NCI-H748 (cell line): ENCODE measurements at regions not wholly inside any gene's neighbourhood (a gene's known extent, or its start where the extent isn't known, plus 50 kb on each side); places are given as distances from the start of the nearest gene placed in this dataset.

ENCODE experiments used
- DNase-seq: peaks from one replicate; lab custom pipeline; 2025; ENCODE audit not compliant: unreplicated experiment; lab: John Stamatoyannopoulos, UW

DNA sequence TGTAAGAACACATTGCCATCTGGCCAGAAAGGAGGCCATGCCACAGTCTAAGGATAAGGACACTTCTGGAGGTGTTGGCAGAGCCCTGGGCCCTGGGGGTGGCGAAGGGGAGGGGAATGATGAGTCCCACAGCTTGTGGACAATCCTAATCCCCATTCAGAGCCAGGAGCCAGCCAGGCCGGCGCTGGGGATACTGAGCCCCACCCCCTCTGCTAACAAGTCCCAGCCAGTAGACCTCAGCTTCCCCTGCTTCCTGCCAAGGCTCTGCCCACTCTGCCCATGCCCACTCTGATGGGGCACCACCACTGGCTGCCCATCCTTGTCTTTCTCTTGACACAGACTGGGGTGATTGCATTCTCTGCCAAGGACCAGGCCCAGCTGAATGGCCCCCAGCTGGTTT is 71.9 kb downstream of the NAV1 start:
- no peak for DNase-seq

DNA sequence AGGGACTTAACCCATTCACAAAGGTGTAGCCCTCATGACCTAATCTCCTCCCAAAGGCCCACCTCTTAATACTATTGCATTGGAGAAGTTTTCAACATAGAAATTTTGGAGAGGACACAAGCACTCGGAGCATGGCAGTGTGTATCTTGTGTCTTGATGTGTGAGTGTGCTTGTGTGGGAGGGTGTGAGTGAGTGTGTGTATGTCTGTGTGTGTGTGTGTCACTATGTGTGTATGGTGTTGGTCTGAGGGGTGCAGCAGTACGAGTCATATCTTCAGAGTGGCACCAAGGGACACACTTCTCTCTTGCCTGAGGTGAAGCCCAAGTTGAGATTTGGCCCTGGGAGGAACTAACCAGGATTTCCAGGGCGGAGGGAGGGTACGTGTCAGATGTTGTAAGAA is 73.7 kb downstream of the NAV1 start:
- DNase-seq = no peak

DNA sequence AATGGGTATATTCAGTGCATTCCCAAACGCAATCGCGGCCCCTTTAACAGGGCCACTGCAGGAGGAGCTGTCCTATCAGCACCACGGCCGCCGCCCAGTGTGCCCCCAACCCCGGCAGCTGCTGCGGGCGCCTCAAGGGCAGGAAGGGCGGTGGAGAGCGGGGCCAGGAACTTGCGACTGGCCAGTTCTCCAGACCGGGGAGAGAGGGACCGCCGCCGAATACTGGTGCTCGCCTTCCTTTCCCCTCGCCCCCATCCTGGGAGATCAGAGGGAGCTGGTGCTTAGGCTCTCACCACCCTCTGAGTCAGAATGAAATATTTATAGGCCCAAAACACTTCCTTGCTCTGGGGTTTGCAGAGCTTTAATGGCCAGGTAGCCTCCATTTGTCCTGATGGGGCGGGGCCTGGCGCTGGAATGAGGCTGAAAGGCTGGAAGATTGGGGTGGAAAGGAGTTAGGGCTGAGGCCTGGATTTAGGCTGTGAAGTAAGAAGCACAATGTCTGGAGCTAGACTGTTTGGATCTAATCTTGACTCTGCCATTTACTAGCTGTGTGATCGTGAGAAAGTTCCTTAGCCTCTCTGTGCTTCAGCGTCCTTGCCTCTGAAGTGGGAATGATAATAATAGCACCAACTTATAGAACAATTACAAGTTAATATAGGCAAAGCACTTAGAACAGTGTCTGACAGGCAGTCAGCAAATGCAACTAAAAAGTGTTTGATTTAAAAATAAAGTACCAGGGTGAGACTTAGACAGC is 75.5 kb downstream of the NAV1 start:
- no peak for DNase-seq

DNA sequence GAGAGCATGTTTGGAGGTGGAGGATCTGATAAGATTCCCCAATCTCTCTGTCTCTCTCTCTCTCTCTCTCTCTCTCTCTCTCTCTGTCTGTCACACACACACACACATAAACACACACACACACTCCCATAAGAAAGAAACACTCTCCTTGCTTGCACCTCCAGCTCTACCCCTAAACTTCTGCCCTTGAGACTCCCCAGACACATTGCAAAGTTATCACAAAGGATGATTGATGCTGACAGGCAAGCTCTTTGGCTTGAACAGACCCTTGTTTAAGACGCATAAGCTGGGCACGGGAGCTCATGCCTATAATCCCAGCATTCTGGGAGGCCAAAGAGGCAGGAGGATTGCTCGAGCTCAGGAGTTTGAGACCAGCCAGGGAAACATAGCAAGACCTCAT is 78.2 kb downstream of the NAV1 start:
- no peak for DNase-seq

DNA sequence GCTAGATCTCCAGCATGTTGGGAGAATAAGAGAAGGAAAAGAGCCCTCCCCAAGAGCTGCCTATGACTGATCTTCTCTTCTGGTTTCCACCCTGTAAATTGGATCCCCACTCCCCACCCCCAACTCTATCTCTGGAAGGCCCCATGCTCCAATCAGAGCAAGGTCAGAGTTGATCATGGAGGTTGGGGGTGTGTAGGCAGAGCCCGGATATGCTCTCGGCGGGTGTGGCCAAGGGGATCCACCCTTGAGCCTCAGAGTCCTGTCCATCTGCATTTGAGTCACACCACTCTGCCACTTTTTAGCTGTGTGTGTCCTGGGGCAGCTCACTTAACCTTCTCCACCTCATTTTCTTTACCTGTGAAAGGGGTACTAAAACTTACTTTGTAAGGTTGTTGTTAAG is 79.5 kb downstream of the NAV1 start:
- DNase-seq = no peak

DNA sequence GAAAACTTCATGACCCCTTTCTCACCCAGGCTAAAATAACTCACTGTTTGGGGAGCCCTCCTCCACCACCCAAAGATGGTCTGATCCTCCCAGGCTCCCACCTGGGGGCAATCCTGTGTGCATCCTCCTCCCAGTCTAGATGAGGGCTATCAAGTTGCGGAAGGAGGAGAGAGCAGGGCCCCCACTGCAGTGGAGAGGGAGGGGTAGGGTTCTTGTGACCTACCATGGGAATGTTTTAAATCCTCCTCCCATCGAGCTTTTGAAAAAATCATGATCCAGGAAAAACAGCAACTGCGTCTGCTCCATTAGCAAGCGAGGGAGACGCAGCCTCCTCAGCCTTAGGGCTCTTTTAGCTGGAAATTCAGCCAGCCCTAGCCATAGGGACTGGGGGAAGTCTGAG is 80.0 kb downstream of the NAV1 start:
- DNase-seq = no peak

DNA sequence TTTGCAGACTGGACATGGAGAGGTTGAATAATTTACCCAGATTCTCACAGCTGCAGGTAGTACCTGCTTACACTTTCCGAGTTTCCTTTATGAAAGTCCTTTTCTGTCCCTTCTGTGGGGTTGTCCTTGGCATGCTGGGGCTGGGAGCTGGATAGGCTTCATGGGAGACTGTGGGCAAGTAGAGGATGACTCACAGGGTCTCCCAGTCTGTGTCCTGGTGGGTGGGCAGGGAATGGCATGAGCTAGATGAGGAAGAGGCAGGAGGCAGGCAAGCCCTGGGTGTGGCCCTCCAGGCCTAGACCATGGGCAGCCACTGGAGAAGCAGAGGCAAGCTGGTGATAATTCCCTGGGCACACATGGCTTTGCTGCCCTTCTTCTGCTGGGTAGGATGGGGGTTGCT is 80.6 kb downstream of the NAV1 start:
- no peak for DNase-seq

DNA sequence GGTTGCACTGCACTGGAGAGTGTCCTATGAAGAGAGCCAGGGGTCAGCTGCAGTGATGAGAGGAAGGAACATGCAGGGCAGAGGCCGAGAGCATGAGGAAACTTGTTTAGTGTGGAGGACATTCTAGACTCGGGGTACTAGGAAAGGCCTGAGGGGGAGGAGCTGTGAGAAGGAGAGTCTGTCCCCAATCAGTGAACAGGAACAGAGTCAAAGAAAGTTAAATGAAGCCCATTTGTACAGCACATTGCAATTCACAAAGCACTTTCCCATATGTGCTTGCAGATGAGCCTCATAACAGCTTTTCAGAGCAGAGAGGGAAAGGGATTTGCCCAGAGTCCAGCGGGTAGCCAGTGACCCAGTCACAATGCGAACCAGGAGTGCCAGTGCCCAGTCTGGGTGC is 83.4 kb downstream of the NAV1 start:
- DNase-seq = no peak

DNA sequence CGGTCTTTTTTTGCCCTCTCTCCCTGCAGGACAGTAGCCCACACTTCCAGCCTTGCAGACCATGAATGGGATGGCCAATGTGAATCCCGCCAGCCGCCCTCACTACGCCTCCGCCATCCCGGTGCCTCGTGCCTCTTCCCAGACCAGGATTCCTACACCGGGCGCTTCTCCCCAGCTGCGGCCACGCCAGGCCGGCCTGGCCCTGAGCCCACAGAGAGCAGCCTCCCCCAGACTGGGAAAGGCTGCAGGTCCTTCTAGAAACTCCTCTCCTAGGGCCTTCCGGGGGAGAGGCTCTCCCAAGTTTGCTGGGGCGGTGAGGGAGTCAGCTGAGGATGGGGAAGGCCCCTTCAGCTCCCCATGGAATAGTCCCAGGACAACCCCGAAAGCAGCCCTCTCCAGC is 83.9 kb downstream of the NAV1 start:
- DNase-seq = no peak

DNA sequence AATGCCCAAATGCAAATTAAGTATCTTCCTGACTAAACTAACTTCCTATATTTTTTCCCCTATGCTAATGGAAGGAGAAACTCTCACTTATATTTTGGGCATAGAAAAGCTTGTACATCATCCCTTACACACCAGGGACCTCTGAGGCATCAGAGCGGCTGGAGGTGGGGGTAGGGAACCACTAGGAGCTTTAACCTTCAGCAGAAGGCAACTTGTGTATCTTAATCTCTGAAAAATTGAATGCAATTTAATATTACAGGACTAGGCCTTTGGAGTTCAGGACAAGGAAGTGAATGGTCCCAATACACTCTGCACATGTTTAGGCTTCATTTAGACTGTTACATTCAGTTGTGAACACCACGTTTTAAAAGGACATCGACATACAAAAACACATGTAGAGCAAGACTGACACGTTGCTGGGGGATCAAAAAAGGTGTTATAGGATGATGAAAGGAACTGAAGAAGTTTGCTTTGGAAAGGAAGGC is 85.9 kb downstream of the NAV1 start:
- DNase-seq = no peak

DNA sequence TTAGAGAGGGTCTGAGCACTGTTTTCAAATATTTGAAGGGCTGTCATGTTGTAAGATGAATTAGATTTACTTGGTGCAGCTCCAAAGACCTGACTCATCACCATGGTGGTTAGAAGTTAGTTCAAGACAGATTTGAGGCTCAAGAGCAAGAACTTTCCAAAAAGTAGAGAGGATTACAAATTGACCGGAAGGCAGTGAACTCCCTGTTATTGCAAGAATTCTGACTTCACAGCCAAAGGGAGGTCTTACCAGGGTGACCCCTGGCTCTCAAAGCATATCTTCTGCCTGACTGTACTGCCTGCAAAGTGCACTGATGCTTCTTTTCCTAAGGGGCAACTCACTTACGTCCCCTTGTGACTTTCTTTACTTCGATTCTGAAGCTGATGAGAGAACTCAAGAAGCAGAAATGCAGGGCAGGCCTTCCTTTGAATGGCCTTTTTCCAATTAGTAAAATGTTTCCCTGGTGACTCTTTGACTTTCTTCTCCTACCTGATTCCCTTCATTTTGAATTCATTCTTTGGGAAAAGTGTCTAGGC is 86.4 kb downstream of the NAV1 start:
- no peak for DNase-seq

DNA sequence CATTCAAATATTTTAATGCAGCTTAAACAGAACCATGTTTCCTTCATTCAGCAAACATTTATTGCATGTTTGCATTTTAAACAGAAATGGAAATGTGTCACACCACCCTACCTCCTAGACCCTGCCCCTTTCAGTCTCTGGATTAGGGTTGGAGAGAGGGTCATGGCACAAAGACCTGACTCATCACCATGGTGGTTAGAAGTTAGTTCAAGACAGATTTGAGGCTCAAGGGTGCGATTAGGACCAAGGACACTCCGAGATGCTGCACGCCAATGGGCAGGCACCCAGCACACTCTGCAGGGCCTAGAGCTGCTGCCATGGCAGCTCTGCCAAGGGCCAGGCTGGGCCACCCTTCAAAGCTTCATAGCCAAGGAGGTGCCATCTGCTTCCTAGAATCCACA is 86.9 kb downstream of the NAV1 start:
- no peak for DNase-seq

DNA sequence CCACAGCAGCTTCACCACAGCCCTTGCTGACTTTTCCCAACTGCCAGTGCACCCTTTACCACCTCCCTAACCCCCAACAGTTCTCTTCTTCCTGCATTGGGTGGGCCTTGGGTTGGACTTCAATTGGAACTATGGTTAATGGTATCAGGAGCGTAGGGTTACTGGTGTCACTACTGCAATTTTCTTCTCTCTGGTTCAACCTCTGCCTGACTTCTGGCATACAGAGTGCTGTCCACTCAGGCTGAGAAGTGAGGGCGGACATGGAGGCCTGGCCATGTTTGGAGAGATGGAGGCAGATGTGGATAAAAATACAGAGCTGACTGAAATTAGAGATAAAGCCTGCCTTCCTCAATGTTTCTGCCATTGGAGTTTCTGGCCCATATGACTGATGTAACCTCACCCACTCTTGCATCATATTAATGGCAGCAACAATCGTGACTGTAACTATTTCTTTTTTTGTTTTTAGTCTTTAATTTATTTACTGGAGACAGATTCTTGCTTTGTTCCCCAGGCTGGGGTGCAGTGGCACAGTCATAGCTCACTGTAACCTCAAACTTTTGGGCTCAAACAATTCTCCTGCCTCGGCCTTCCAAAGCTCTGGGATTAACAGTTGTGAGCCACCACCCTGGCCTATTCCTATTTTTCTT is 87.8 kb downstream of the NAV1 start:
- DNase-seq = no peak

DNA sequence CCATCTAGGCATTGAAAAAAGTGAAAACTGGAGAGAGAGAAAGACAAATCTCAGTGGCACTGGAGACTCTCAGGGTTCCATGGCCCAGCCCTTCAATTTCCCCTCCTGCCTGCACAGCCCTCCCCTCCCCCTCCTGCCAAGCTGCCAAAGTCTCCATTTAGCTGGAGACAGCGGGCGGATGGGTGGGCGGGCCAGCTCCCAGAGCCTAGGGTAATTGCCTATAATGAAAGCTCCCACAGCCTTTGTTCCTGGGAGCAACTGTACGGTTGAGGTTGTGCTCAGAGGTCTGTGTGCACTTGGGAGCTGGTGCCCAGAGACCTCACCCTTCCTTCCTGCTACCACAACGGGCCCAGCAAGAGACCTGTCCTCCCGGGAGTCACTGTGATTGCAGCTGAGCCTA is 89.6 kb downstream of the NAV1 start:
- peak; percentile 77 for DNase-seq

DNA sequence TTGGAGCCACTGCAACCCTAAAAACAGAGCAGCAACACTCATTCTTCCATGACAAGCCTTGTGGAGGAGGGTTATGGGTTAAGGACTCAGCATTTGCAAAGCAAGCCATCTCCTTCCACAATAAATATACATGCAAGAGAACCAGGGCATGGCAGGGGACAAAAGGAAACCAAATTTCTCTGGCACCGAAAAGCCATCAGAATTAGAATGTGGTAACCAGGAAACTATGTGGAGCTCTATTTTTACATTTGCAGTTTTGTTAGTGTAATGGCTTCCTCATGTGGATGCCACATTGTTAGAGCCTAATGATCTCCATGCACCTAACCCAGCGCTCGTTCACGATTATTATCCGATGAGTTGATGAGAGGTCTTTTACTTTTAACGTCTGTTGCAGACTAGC is 91.7 kb downstream of the NAV1 start:
- DNase-seq = no peak

DNA sequence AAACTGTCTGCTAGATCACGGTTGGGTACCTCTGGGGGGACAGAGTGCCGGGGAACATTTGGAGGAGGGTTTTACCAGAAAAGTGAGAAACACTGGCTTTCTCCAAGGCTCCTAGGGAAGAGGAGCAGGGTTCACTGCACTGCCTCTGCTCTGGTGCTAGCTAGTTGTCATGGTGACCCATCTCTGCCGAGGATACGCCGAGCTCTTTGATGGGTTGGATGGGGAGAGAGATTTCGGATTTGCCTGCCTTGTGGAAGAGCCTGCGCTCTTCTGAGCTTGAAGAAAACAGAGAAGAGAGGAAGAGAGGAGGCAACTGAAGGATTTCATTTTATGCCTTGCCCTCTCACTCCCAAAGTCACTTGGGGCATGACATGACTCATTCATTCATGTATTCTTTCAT is 92.1 kb downstream of the NAV1 start:
- no peak for DNase-seq

DNA sequence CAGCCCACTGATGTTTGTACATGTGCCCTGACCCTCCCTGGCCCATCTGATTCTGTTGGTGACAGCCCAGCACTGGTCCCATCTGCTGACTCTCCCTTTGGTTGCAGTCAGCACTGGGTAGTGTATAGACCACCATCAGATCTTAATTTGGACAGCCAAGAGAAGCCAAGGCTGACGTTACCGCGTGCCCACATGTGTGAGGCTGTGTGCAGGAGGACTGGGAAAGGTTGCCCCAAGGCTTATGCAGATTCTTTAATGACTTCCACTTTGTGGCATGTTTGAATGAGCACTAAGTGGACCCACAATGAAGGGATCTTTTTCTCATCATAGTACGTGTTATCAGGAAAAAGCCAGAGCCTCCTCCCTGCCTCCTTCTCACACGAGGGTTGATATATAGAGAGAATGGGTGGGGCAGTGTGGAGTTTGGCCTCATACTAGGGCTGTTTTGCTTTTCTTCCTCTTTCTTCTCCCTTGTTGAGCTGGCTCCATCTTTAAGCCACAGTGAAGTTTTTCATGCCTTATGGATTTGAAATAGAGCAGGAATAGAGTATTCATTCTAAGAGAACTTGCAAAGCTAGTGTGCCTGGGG is 93.5 kb downstream of the NAV1 start:
- DNase-seq = no peak

DNA sequence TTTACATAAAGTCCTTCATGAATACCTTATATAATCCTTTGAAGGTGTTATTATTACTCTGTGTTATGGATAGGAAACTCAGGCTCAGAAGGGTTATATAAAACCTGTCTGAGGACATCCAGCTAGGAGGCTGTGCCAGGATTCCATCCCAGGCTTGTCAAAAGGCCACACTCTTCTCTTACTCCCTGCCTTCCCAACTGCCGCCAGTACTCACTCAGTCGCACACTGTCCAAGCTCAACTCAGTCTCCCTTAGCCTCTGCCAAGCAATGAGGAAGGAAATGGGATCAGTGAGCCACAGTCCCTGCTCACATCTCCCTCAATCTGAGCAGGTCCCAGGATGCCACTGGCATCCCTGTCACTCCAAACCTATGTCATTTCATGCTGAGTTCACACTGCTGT is 94.4 kb downstream of the NAV1 start:
- no peak for DNase-seq

DNA sequence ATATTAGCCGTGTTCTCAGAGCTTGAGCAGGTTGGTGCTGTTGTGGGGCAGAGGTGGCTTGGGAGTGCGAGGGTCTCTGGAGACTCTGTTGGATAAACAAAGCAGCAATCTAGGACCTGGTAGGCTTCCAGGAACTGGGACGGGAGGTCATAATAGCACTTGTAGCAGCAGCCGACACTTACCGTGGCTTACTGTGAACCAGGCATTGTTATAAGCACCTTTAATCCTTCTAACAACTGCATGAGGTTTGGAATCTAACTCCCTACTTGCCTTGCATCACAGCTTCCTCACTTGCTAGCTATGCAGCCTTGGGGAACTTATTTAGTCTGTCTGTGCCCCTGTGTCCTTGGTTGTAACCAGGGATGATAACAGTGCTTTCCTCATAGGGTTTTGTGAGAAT is 94.9 kb downstream of the NAV1 start:
- no peak for DNase-seq

DNA sequence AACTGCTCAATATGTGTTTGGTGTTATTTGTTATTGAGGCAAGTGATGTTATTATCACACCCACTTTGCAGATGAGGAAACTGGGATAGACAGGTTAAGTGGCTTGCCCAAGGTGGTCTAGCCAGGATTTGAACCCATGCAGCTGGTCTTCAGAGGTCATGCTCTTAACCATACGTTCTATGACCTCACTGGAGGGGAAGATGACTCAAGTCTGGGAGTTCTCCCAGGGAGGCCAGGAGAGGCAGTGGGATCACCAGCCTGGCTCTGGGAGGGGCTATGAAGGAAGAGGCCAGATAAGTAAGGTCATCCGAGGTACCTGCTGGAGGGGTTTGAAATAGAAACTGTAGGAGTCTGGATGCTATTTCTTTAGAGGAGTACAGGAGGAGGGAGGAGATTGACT is 95.3 kb downstream of the NAV1 start:
- no peak for DNase-seq

DNA sequence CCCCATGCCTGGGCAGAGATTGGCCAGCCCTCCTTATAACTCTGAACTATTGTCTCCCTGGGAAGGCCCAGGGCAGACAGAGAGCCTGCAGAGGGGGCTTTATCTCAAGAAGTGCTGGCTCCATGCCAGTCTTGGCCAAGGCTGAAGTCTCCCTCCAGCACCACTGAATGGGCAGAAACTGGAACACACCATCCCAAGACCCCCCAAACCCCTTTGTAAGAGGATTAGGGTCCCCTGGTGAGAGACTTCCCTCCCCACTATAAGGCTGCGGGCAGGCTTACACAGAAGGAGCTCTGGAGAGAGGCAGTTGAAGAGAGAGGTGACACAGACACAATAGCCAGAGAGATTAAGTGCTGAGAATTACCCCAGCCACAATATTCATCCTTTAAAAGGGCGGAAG is 97.2 kb downstream of the NAV1 start:
- no peak for DNase-seq

DNA sequence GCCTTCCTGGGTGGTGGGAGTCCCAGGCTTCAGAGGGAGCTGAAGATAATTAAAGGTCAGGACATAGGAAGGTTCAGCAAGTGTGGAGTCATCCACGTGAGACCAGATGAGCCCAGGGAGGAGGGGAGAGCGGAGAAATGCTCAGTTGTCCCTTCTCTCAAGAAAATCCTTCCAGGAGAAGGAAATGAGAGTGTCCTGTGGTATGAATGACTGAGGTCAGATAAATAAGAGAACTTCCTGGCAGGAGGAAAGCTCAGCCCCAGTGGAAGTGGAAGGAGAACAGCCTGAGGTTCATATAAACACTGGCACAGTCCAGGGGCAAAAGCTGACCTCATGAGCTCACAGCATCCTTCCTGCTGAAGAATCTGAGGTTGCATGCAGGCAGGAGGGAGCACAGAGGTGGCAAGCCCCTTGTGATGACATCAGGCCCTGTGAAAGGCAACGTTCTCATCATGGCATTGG is 97.6 kb downstream of the NAV1 start:
- no peak for DNase-seq
